ENCODE measurements at regions not wholly inside any gene's neighbourhood (a gene's known extent, or its start where the extent isn't known, plus 50 kb on each side); places are given as distances from the start of the nearest gene placed in this dataset.
"Not testable (repeated sequence)": the region's sequence is repeated elsewhere in the genome, so short reads cannot be mapped to it uniquely, and the experiment has no call there.

- no peak for DNase-seq
These were observed 164.1 kb upstream of the KCNQ5 start for GRCh38 chr6:72457738-72458137.

DNA sequence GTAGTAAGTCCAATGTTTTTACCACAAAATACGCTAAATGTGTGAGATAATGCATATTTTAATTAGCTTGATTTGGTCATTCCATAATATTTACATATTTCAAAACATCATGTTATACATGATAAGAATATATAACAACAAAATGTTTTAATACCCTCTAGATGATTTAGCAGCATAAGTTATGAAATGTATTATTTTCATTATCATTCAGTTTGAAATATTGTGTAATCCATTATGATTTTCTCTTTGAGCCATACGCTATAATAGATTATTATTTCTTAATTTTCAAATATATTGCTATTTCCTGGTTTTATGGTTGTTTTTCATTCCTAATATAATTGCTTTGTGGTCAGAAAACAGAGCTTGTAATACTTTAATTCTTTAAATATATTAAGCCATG lies 163.3 kb upstream of the KCNQ5 start:
- DNase-seq: no peak

- DNase-seq: no peak
These were observed 160.7 kb upstream of the KCNQ5 start for GRCh38 chr6:72461144-72461543.

- no peak for DNase-seq
These were observed 157.6 kb upstream of the KCNQ5 start for GRCh38 chr6:72464246-72464645.

GRCh38 chr6:72464791-72465691 lies 156.8 kb upstream of the KCNQ5 start:
- DNase-seq: peak; percentile 29

GRCh38 chr6:72466471-72466870 lies 155.4 kb upstream of the KCNQ5 start:
- no peak for DNase-seq

- no peak for DNase-seq
These were observed 154.8 kb upstream of the KCNQ5 start for GRCh38 chr6:72466971-72467566.

GRCh38 chr6:72469406-72469983 lies 152.4 kb upstream of the KCNQ5 start:
- DNase-seq: not testable (repeated sequence)

- no peak for DNase-seq
These were observed 145.8 kb upstream of the KCNQ5 start for GRCh38 chr6:72476051-72476450.

GRCh38 chr6:72476646-72477045 lies 145.2 kb upstream of the KCNQ5 start:
- no peak for DNase-seq

GRCh38 chr6:72495441-72495840 lies 126.4 kb upstream of the KCNQ5 start:
- no peak for DNase-seq

DNA sequence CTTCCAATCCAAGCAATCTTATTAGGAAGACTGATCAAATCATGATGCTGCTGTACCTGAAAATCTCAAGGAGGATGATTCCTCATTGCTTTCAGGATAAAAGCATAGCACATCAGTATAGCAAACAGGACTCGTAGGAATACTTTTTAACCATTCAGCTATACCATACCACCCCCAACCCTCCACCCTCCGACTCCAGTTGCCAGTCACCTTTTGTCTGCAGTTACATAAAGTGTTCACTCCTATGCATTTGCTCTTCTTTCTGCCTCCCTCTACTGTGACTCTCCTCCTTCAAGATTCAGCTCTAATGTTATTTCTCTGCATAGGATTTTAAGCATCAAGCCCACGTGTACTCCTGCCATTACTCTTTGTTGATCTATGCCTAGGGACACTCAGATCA lies 124.7 kb upstream of the KCNQ5 start:
- DNase-seq: no peak

DNA sequence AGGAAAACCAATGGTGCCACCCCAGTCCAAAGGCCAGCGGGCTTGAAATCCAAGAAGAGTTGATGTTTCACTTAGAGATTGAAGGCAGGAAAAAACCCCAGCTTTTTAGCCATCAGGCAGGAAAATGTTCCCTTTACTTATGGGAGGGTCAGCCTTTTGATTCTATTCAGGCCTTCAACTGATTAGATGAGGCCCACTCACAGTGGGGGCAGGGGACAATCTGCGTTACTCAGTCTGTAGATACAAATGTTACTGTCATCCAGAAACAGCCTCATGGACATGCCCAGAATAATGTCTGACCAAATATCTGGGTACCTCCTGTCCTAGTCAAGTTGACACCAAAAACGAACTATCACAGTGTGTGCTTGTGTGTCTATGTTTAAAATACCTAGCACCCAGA lies 121.2 kb upstream of the KCNQ5 start:
- no peak for DNase-seq

DNA sequence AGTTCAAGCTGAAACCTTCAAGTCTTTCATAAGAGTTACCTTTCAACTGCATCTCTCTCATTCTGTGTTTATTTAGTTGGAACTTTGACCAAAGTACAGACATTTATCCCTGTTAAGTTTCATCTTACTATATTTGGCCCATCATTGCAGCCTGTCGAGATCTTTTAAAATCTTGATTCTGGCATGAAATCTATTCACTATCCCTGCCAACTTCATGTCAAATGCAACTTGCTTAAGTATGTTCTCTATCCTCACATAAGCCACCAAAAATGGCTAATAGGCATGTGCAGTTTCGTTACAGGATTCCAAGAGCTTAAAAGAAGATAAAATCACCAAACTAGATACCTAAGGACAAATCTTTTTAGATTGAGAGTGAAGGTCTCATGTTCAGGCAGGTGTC lies 117.5 kb upstream of the KCNQ5 start:
- no peak for DNase-seq

GRCh38 chr6:72505446-72505845 lies 116.4 kb upstream of the KCNQ5 start:
- no peak for DNase-seq

DNA sequence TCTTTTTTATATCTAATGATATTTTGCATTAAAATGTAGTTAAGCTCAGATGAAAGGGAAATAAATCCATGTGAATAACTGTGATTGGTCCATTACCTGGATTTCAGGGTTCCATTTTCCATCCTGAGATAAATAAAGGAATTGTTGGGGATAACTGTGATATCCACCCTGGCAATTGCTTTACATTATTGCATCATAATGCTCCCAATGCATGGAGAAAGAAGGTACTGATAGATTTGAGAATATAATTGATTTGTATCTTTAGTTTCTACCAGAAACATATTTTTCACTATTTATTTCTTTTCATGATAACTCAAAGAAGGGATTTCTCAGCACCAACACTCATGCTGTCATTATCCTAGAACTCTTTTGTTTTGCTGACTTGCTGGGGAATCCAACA lies 102.0 kb upstream of the KCNQ5 start:
- DNase-seq: no peak

DNA sequence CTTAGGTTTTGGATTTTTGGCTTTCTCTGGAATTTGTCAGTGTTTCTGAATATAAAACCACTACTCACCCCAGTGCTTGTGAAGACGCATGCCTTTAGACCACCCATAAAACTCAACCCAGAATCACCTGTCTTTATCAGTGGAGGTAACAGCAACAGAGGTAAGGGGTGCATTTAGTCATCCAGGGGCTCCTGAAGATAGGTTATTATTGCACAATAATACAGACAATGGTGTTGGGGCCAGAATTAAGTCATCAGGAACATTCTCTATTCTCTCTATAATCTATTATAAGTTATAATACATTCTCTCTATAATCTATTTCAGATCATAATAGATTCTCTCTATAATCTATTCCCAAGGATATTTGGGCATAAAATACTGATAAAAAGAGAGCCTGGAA lies 100.2 kb upstream of the KCNQ5 start:
- no peak for DNase-seq

DNA sequence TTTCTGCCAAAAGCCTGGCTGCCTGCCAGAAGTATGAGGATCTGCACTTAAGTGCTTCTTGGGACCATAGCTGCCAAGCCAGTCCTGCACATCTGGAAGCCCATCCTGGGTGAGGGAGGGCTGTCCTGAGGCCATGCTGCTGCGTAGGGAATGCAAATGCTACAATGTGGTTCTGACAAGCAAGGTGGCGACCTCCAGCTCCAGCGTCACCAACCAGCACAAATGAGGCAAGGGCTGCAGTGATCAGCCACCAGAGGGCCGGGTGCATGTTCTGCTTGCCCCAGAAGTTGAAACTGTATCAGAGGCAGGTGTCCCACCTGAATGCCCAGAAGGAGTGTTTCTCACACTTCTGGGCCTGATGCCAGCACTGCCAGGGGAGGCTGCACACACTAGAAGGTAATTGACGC lies 99.1 kb upstream of the KCNQ5 start:
- DNase-seq: no peak

DNA sequence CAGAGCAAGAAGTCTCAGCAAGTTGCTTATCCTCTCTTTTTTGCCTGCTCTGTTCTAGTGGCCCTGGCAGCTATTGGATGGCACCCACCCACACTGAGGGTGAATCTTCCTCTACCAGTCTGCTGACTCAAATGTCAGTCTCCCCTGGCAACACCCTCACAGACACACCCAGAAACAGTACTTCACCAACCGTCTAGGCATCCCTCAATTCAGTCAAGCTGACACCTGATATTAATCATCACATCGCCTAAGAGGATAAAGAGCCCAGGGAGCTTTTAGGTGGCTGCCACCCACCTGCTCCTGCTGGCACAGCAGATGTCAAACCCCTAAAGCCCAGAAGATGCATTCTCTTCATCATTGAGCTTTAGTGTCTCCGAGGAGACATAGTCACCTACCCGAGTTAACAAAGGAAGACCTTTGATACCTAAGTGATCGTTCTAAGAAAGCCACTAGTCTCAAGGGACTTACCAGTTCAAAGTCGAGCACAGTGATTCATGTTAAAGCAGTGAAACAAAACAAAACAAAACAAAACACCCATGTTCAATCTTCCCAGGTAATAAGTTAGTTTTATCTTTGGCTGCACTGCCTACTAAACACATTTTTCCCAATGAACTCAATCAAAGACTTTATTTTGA lies 97.7 kb upstream of the KCNQ5 start:
- DNase-seq: no peak

DNA sequence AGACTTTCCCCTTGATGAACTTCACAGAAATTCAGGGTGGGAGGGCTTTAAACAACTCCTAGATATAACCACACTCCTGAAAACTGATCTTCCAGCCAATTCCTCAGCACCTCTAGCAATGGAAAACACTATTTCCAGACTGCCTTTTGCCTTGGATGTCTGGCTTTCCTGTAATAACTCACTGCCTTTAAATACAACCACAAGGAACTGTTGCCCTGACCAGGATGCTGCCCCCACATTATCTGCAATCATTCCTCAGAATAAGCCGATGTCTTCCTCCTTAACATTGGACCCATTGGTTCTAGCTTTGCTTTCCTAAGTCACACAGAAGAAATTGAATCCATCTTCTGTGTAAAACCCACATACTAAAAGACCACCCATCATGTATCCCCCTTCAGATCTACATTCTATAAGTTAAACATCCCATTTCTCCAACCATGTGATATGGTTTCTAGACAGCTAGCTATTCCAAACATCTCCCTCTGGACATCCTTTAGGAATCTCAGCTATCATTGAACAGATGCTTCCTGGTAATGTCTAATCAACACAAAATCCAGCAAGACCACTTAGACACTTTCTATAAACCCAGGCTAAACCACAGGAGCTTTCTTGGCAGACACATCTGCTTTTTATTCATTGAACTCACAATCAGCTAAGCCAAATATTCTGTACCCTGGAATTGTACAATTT lies 95.9 kb upstream of the KCNQ5 start:
- DNase-seq: no peak

GRCh38 chr6:72530152-72530551 lies 91.7 kb upstream of the KCNQ5 start:
- no peak for DNase-seq

DNA sequence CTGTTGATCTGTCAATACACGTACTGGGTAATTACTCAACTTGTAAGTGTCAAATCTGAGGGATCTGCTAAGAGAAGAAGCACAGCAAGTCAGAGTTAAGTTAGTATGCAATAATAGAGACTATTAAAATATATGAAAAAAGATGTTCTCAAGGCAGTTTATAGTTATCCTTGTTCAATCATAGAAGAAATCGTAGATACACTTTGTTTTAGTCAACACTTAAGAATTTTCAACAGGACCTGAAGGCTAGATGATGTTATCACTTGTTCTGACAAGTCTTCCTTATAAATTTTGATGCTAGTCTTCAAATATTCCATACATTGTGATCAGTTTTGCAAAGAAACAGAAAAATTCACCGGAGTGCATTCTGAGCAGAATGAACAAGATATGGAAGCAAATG lies 91.1 kb upstream of the KCNQ5 start:
- no peak for DNase-seq

GRCh38 chr6:72533606-72534005 lies 88.3 kb upstream of the KCNQ5 start:
- no peak for DNase-seq
